HG03354 (cell line): ENCODE measurements at regions not wholly inside any gene's neighbourhood (a gene's known extent, or its start where the extent isn't known, plus 50 kb on each side); places are given as distances from the start of the nearest gene placed in this dataset.
"Not testable (repeated sequence)": the region's sequence is repeated elsewhere in the genome, so short reads cannot be mapped to it uniquely, and the experiment has no call there.

ENCODE experiments used
- ATAC-seq: cut with Tn5 transposase; IDR thresholded peaks from one replicate; pipeline ENCODE4 v1.9.1; 2021; ENCODE audit warnings: mild to moderate bottlenecking; ENCODE audit not compliant: unreplicated experiment, poor library complexity, severe bottlenecking

GRCh38 chr2:111434608-111434939 lies 313.9 kb downstream of the BCL2L11 start:
- ATAC-seq, result not testable (repeated sequence)

GRCh38 chr2:111435553-111436310 lies 315.0 kb downstream of the BCL2L11 start:
- ATAC-seq, result not testable (repeated sequence)

- ATAC-seq, result peak; percentile 78
Measured at GRCh38 chr2:111436411-111436810, 315.7 kb downstream of the BCL2L11 start.

- ATAC-seq, result not testable (repeated sequence)
Measured at GRCh38 chr2:111437288-111437990, 316.7 kb downstream of the BCL2L11 start.

GRCh38 chr2:111438161-111438560 lies 317.4 kb downstream of the BCL2L11 start:
- ATAC-seq, result not testable (repeated sequence)

GRCh38 chr2:111439237-111439636 lies 318.5 kb downstream of the BCL2L11 start:
- ATAC-seq, result not testable (repeated sequence)

- not testable (repeated sequence) for ATAC-seq
Measured at GRCh38 chr2:111441614-111442013, 320.9 kb downstream of the BCL2L11 start.

GRCh38 chr2:111442767-111443454 lies 322.2 kb downstream of the BCL2L11 start:
- not testable (repeated sequence) for ATAC-seq

- ATAC-seq, result not testable (repeated sequence)
Measured at GRCh38 chr2:111444516-111444915, 323.8 kb downstream of the BCL2L11 start.

- ATAC-seq, result not testable (repeated sequence)
Measured at GRCh38 chr2:111445191-111445929, 324.6 kb downstream of the BCL2L11 start.

GRCh38 chr2:111445941-111446340 lies 325.2 kb downstream of the BCL2L11 start:
- ATAC-seq, result not testable (repeated sequence)

GRCh38 chr2:111447482-111447881 lies 326.8 kb downstream of the BCL2L11 start:
- ATAC-seq, result not testable (repeated sequence)

- ATAC-seq, result not testable (repeated sequence)
Measured at GRCh38 chr2:111448796-111449195, 328.1 kb downstream of the BCL2L11 start.

GRCh38 chr2:111450526-111450925 lies 329.8 kb downstream of the BCL2L11 start:
- ATAC-seq, result not testable (repeated sequence)

GRCh38 chr2:111451692-111452199 lies 331.0 kb downstream of the BCL2L11 start:
- ATAC-seq, result peak; percentile 32

- peak; percentile 63 for ATAC-seq
Measured at GRCh38 chr2:111452208-111452607, 331.5 kb downstream of the BCL2L11 start.

- ATAC-seq, result not testable (repeated sequence)
Measured at GRCh38 chr2:111453308-111453707, 332.6 kb downstream of the BCL2L11 start.

- not testable (repeated sequence) for ATAC-seq
Measured at GRCh38 chr2:111453816-111454215, 333.1 kb downstream of the BCL2L11 start.

GRCh38 chr2:111454404-111454803 lies 333.7 kb downstream of the BCL2L11 start:
- ATAC-seq, result peak; percentile 86
